Suprapubic skin (tissue), 4 donors: ENCODE measurements at regions not wholly inside any gene's neighbourhood (a gene's known extent, or its start where the extent isn't known, plus 50 kb on each side); places are given as distances from the start of the nearest gene placed in this dataset.
A peak's percentile ranks its signal among the peaks of the same experiment; 100 is the strongest.

Source experiments
- DNase-seq, 2 donors: peaks; one replicate each; pipeline ENCODE4 v3.0.0-alpha.2; 2019; ENCODE audit warnings: low spot score in 2 of 2
- H3K27ac ChIP-seq: fragments of 200-600 bp; sonication (generic); one replicate; pipeline ENCODE4 v1.5.1; 2019
- H3K27me3 ChIP-seq: fragments of 200-600 bp; sonication (generic); one replicate; pipeline ENCODE4 v1.5.1; 2019
- H3K36me3 ChIP-seq: fragments of 200-600 bp; sonication (generic); one replicate; pipeline ENCODE4 v1.5.1; 2019
- H3K4me1 ChIP-seq: fragments of 200-600 bp; sonication (generic); one replicate; pipeline ENCODE4 v1.5.1; 2019
- H3K4me3 ChIP-seq: fragments of 200-600 bp; sonication (generic); one replicate; pipeline ENCODE4 v1.5.1; 2019; ENCODE audit warnings: mild to moderate bottlenecking
- H3K9me3 ChIP-seq: fragments of 200-600 bp; sonication (generic); one replicate; pipeline ENCODE4 v1.5.1; 2019
- EP300 ChIP-seq: sonication (generic); formaldehyde crosslinking; IDR thresholded peaks from one replicate; pipeline ENCODE4 v1.6.1; 2017; ENCODE audit warnings: antibody characterized with exemption
- POLR2A ChIP-seq, 2 donors: fragments of 450-650 bp; IDR thresholded peaks; one replicate each; pipeline ENCODE4 v1.6.1; 2017; ENCODE audit warnings: antibody characterized with exemption in 2 of 2, mild to moderate bottlenecking in 2 of 2, moderate library complexity in 2 of 2
- POLR2AphosphoS5 ChIP-seq, 3 donors: sonication (generic); formaldehyde crosslinking; IDR thresholded peaks; one replicate each; pipeline ENCODE4 v1.6.1; 2017; ENCODE audit warnings: antibody characterized with exemption in 3 of 3
- WGBS: methylation state at CpG from one replicate; pipeline ENCODE4 v1.1.5; 2018; 5-methylcytosine and 5-hydroxymethylcytosine counted together
- TF ChIP-seq, protein P1 (sequence below), 2 donors: fragments of 200-600 bp in 1 of 2; fragments of 450-650 bp in 1 of 2; sonication (generic) in 1 of 2; IDR thresholded peaks; one replicate each; pipeline ENCODE4 v1.5.1; 2016 to 2019; ENCODE audit warnings: antibody characterized with exemption in 2 of 2, mild to moderate bottlenecking in 1 of 2, moderate library complexity in 1 of 2

- Histone ChIP-seq H3K4me1 (peaks cover 45% of the 10 kb centered on the region), H3K27me3 (no peaks in the 10 kb centered on the region), H3K4me3 (no peak overlapping the region), H3K9me3 (no peaks in the 10 kb centered on the region), H3K36me3 (no peaks in the 10 kb centered on the region), H3K27ac (no peak overlapping the region)
- 94% methylated on average over 2 of the region's 2 CpGs for WGBS
- no peak for TF ChIP-seq POLR2A (IDR thresholded peaks at IDR 0.05)
- no peak for TF ChIP-seq EP300
- TF ChIP-seq, protein P1, sequence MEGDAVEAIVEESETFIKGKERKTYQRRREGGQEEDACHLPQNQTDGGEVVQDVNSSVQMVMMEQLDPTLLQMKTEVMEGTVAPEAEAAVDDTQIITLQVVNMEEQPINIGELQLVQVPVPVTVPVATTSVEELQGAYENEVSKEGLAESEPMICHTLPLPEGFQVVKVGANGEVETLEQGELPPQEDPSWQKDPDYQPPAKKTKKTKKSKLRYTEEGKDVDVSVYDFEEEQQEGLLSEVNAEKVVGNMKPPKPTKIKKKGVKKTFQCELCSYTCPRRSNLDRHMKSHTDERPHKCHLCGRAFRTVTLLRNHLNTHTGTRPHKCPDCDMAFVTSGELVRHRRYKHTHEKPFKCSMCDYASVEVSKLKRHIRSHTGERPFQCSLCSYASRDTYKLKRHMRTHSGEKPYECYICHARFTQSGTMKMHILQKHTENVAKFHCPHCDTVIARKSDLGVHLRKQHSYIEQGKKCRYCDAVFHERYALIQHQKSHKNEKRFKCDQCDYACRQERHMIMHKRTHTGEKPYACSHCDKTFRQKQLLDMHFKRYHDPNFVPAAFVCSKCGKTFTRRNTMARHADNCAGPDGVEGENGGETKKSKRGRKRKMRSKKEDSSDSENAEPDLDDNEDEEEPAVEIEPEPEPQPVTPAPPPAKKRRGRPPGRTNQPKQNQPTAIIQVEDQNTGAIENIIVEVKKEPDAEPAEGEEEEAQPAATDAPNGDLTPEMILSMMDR (IDR thresholded peaks at IDR 0.05): no peak
- TF ChIP-seq POLR2AphosphoS5 (IDR thresholded peaks at IDR 0.05): no peak
- DNase-seq: no peak
These were observed 472.8 kb upstream of the PROK2 start for GRCh38 chr3:72257738-72258137.

DNA sequence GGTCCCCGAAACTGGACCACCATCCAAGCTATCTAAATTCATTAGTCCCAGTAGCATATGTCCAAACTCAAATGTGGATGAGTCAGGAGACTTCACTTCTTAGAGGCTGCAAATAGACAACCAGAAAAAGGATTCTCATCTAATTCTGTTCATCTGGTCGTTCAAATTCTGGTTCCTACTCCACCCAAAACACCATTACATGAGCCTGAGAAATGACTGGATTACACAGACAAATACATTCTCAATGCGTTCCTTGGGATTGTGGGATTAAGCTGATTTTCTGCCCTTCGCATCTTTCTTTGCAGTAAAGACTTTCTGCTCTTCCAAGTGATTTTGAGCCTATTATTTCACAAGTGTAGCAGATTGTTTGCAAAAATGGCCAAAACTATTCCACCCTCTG is 472.3 kb upstream of the PROK2 start:
- Histone ChIP-seq H3K4me3 (no peak overlapping the region), H3K9me3 (no peaks in the 10 kb centered on the region), H3K27ac (no peak overlapping the region), H3K4me1 (peaks cover 39% of the 10 kb centered on the region), H3K27me3 (no peaks in the 10 kb centered on the region), H3K36me3 (no peaks in the 10 kb centered on the region)
- TF ChIP-seq POLR2AphosphoS5 (IDR thresholded peaks at IDR 0.05) (no peak), EP300 (no peak), POLR2A (IDR thresholded peaks at IDR 0.05) (no peak)
- TF ChIP-seq, protein P1 (IDR thresholded peaks at IDR 0.05): no peak
- DNase-seq: no peak
- 92% methylated on average over 4 of the region's 4 CpGs for WGBS

DNA sequence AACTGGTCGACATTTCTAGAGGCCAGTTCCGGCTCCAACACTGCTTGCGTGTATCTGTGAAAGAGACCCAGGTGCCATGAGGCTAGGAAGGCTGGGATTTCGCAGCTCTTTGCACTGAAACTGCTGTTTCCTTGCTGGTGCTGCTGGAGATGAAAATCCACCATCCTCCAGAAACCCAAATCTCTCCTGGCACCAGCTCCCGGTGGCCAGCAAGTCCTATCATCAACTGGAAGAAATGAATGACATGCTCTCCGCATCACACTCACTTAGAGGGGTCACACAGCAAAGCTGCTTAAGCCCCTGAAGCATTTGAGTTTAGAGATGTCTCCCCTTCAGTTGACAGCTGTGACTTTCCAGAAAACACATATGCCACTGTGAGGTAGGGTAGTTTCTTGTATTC is 471.8 kb upstream of the PROK2 start:
- TF ChIP-seq POLR2A (IDR thresholded peaks at IDR 0.05) (no peak), EP300 (no peak), POLR2AphosphoS5 (IDR thresholded peaks at IDR 0.05) (no peak)
- TF ChIP-seq, protein P1 (IDR thresholded peaks at IDR 0.05): no peak
- Histone ChIP-seq H3K27ac (no peak overlapping the region), H3K36me3 (no peaks in the 10 kb centered on the region), H3K4me1 (peaks cover 38% of the 10 kb centered on the region), H3K4me3 (no peak overlapping the region), H3K27me3 (no peaks in the 10 kb centered on the region), H3K9me3 (no peaks in the 10 kb centered on the region)
- DNase-seq: no peak
- WGBS: 85% methylated on average over 6 of the region's 6 CpGs

GRCh38 chr3:72255791-72256559 is 471.0 kb upstream of the PROK2 start:
- Histone ChIP-seq H3K4me1 (peaks cover 38% of the 10 kb centered on the region), H3K27ac (peak overlapping the region; percentile 74), H3K27me3 (no peaks in the 10 kb centered on the region), H3K9me3 (no peaks in the 10 kb centered on the region), H3K4me3 (peak overlapping the region; percentile 7), H3K36me3 (no peaks in the 10 kb centered on the region)
- TF ChIP-seq, protein P1 (IDR thresholded peaks at IDR 0.05): no peak
- peak in 1 of 3 donors; percentile 41 for TF ChIP-seq POLR2AphosphoS5 (IDR thresholded peaks at IDR 0.05)
- 28% methylated on average over 10 of the region's 14 CpGs for WGBS
- DNase-seq: no peak

DNA sequence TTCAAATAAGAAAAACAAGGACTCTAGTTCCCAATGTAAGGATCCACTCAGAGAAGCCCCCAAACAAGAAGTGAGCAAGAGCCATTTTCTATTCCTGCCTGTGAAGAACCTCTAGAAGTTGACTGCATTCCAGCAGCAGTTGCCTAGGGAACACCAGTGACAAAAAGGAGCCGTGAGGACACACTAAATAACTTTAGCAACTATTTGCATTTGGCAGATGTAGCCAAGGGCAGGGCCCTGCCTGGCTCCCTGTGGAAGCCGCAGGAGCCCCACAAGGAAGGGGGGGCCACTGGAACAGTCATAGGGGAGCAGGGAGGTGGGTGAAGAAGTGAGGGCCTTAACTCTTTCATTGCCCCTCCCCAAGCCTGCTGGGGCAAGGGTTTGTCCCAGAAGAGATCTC is 470.2 kb upstream of the PROK2 start:
- WGBS: 6% methylated on average over 2 of the region's 2 CpGs

More for the DNA sequence above, 470.2 kb upstream of the PROK2 start:
- no peaks in the 10 kb centered on the region for H3K36me3 ChIP-seq
- H3K4me1 ChIP-seq: peaks cover 38% of the 10 kb centered on the region
- H3K9me3 ChIP-seq: no peaks in the 10 kb centered on the region
- no peaks in the 10 kb centered on the region for H3K27me3 ChIP-seq
- H3K4me3 ChIP-seq: no peak overlapping the region
- no peak for DNase-seq
- peak in 1 of 3 donors; percentile 11 for TF ChIP-seq POLR2AphosphoS5 (IDR thresholded peaks at IDR 0.05)
- TF ChIP-seq POLR2A (IDR thresholded peaks at IDR 0.05): no peak
- TF ChIP-seq, protein P1 (IDR thresholded peaks at IDR 0.05): no peak
- TF ChIP-seq EP300: no peak
- H3K27ac ChIP-seq: peak overlapping the region; percentile 74
